Fibroblast of upper back skin (primary cell): ENCODE measurements at regions not wholly inside any gene's neighbourhood (a gene's known extent, or its start where the extent isn't known, plus 50 kb on each side); places are given as distances from the start of the nearest gene placed in this dataset.

ENCODE experiments used
- DNase-seq: peaks from one replicate; pipeline ENCODE4 v3.0.0-alpha.2; 2013

GRCh38 chr20:60252866-60253265 is 294.6 kb downstream of the CDH26 start:
- DNase-seq: no peak

GRCh38 chr20:60253471-60253870 is 295.2 kb downstream of the CDH26 start:
- no peak for DNase-seq

GRCh38 chr20:60254901-60255411 is 296.7 kb downstream of the CDH26 start:
- DNase-seq: peak; percentile 41

- no peak for DNase-seq
These were observed 297.2 kb downstream of the CDH26 start for GRCh38 chr20:60255415-60255814.

- no peak for DNase-seq
These were observed 297.6 kb downstream of the CDH26 start for GRCh38 chr20:60255866-60256265.

GRCh38 chr20:60256811-60257210 is 298.6 kb downstream of the CDH26 start:
- no peak for DNase-seq

- DNase-seq: no peak
These were observed 299.4 kb downstream of the CDH26 start for GRCh38 chr20:60257671-60258070.

- DNase-seq: no peak
These were observed 300.1 kb downstream of the CDH26 start for GRCh38 chr20:60258255-60258863.

- DNase-seq: no peak
These were observed 303.1 kb downstream of the CDH26 start for GRCh38 chr20:60261333-60261732.

GRCh38 chr20:60262967-60263603 is 304.9 kb downstream of the CDH26 start:
- no peak for DNase-seq

GRCh38 chr20:60263725-60264709 is 305.8 kb downstream of the CDH26 start:
- no peak for DNase-seq

GRCh38 chr20:60266177-60266823 is 308.1 kb downstream of the CDH26 start:
- no peak for DNase-seq

- no peak for DNase-seq
These were observed 310.3 kb downstream of the CDH26 start for GRCh38 chr20:60268491-60268890.

- peak; percentile 21 for DNase-seq
These were observed 311.4 kb downstream of the CDH26 start for GRCh38 chr20:60269573-60270162.

GRCh38 chr20:60270341-60270740 is 312.1 kb downstream of the CDH26 start:
- no peak for DNase-seq

GRCh38 chr20:60271597-60271996 is 313.4 kb downstream of the CDH26 start:
- no peak for DNase-seq

- DNase-seq: no peak
These were observed 314.6 kb downstream of the CDH26 start for GRCh38 chr20:60272790-60273189.

- no peak for DNase-seq
These were observed 316.5 kb downstream of the CDH26 start for GRCh38 chr20:60274717-60275116.

GRCh38 chr20:60281295-60281694 is 323.1 kb downstream of the CDH26 start:
- DNase-seq: no peak

- DNase-seq: no peak
These were observed 325.1 kb downstream of the CDH26 start for GRCh38 chr20:60283281-60283680.

- no peak for DNase-seq
These were observed 328.5 kb downstream of the CDH26 start for GRCh38 chr20:60286764-60287163.

- DNase-seq: no peak
These were observed 330.7 kb downstream of the CDH26 start for GRCh38 chr20:60288945-60289344.
